GM18909 (cell line): ENCODE measurements at regions not wholly inside any gene's neighbourhood (a gene's known extent, or its start where the extent isn't known, plus 50 kb on each side); places are given as distances from the start of the nearest gene placed in this dataset.

Source experiments
- ATAC-seq: cut with Tn5 transposase; IDR thresholded peaks from one replicate; pipeline ENCODE4 v1.9.1; 2021; ENCODE audit warnings: mild to moderate bottlenecking; ENCODE audit not compliant: unreplicated experiment, poor library complexity

GRCh38 chr6:43912598-43913371, 142.8 kb downstream of the VEGFA start:
- ATAC-seq: no peak

DNA sequence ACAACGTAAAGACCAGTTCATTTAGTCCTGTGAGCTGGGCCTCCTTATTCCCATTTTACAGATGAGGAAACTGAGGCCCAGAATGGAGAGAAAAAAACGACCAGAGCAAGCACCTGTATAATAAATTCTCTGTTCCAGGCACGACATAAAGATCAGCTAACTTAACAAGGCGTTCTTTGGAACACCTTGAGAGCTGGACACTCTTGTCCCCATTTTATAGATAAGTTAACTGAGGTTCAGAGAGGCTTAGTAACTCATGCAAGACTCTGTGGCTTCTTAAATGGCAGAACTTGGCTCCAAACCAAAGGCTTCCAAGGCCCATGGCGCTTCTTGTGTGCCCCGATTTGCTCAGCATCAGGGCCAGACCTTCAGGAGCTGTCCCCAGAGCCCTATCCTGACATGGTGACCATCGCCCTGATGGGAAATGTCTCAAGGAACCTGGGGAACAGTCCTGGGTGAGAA, 142.1 kb downstream of the VEGFA start:
- ATAC-seq: no peak

DNA sequence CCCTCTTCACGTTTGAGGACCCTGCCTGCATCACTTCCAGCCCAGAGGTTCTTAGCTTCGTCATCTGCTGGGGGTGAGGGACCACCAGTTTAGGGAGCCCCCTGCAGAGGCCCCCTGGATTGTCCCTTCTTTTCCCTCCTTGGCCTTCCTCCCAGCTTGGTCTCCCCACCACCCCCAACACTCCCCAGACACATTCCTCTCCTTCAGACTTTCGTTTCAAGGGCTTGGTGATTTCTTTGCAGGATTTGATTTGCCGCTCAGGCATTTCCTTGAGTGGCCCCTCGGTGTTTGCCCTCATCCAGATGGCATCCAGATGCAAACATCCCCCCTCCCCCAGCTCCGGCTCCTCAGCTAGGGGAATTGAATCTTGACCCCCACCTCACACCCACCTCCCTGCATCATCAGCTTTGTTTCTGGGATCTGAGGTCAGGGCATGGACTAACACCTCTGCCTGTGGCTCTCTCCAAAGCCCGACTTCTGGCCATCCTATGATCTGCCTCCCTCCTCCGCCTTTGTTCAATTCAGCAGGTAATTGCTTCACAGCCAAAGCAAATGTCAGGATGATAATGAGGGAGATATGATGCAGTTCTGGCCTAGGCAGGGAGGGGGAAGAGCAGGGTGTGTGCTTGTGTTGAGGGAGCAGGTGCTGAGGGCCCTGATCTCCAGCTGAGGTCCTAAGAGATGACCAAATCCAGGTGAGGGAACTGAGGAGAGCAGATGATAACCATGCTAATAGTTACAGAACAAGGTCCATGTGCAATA, 141.5 kb downstream of the VEGFA start:
- ATAC-seq: no peak

GRCh38 chr6:43910638-43911353, 140.8 kb downstream of the VEGFA start:
- ATAC-seq: no peak

GRCh38 chr6:43910149-43910637, 140.2 kb downstream of the VEGFA start:
- ATAC-seq: no peak

GRCh38 chr6:43909474-43910148, 139.6 kb downstream of the VEGFA start:
- no peak for ATAC-seq

GRCh38 chr6:43907789-43908472, 137.9 kb downstream of the VEGFA start:
- no peak for ATAC-seq

DNA sequence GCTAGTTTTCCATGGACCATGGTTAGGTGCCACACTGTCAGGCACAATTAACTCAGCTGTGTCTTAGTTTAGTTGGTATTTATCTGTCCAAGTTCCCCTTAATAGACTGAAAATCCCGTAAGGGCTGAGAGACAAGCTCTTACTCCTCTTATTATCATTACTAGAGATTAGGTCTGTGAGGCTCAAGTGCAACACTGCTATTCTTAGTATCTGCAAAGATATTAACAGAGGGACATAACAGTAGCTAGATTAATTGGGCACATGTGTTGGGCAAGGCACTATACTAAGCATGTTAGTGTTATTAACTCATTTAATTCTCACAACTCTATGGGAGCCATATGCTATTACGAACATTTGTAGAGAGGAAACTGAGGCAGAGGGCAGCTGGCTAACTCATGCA, 137.3 kb downstream of the VEGFA start:
- no peak for ATAC-seq

DNA sequence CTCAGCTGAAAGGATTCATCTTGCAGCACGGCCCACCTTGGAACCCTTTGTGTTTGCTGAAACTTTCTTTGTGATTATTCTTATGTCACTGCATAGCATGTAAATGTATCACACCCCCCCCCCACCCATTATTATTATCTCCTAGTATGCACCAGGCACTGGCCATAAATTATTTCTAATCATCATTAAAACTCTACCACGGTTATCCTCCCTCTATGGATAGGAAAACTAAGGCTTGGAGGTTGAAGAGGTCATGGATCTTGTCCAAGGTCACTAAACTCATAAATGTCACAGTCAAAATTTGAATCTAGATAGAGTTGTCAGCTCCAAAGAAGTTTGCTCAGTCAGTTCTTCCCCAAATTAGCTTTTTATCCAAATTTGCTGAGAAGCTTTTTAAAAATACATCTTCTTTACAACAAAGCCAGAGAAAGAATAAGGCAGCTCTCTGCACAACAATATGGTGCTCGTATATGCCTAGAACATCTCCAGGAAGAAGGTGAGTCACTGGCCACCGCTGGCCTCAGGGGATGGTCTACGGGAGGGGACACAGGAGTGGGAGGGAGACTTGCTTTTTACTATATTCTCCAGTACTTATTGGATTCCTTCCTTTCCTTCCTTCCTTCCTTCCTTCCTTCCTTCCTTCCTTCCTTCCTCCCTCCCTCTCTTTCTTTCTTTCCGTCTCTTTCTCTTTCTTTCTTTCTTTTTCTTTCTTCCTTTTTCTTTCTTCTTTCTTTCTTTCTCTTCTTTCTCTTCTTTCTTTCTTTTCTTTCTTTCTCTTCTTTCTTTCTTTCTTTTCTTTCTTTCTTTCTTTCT, 134.5 kb downstream of the VEGFA start:
- ATAC-seq: no peak

GRCh38 chr6:43903739-43904290, 133.8 kb downstream of the VEGFA start:
- ATAC-seq: no peak

DNA sequence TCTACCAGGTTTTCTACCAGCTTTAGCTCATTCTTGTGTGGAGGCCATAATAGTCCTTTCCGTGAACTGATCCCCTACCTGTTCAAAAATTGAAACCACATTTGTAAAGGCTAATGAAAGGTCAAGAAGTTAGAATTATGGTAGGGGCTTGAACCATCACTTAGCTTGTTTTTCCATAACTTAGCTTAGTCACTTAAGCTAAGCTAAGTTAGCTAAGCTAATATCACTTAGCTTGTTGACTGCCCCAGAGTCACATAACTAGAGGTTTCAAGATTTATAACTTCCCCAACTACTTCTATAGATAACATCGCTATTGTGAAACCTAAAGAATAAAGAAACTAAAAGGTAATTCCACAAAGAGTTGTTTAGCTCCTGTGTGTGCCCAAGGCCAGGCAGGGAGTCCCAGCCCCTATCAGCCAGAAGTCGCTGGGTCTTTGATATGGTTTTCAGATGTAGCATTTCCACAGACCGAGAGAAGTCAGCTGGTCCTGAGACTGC, 131.8 kb downstream of the VEGFA start:
- ATAC-seq: no peak

GRCh38 chr6:43900916-43901732, 131.1 kb downstream of the VEGFA start:
- ATAC-seq: no peak

DNA sequence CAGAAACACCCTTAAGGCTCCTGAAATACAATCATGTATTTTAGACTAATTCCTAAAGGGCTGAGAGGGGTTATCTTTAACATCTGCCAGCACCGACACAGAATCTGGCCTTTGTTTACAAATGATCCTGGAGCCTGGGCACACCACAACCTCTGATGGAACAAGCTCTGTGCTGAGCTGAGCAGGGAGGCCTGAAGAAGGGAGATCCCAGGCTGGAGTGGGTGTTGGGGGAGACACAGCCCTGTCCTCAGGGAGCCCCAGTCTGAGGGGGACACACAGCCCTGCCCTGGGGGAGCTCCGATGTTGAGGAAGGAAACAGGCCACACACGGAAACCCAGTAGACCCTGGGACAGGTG, 130.5 kb downstream of the VEGFA start:
- ATAC-seq: no peak

DNA sequence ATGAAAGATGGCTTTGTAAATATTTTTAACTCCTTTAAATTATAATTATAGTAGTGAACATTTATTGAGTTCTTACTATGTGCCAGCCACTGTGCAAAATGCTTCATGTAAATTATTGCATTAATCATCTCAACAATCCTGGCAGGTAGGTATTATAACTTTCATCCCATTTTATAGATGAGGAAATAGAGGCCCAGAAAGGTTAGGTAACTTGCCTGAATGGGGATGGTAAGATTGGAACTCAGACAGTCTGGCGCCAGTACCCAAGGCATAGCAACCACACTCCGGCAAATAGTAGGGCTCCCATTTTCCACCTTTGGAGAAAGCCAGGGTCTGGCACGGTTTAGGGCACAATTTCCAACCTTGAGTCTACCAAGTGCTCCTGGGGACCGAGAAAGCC, 129.8 kb downstream of the VEGFA start:
- no peak for ATAC-seq

GRCh38 chr6:43898358-43899131, 128.5 kb downstream of the VEGFA start:
- ATAC-seq: no peak

DNA sequence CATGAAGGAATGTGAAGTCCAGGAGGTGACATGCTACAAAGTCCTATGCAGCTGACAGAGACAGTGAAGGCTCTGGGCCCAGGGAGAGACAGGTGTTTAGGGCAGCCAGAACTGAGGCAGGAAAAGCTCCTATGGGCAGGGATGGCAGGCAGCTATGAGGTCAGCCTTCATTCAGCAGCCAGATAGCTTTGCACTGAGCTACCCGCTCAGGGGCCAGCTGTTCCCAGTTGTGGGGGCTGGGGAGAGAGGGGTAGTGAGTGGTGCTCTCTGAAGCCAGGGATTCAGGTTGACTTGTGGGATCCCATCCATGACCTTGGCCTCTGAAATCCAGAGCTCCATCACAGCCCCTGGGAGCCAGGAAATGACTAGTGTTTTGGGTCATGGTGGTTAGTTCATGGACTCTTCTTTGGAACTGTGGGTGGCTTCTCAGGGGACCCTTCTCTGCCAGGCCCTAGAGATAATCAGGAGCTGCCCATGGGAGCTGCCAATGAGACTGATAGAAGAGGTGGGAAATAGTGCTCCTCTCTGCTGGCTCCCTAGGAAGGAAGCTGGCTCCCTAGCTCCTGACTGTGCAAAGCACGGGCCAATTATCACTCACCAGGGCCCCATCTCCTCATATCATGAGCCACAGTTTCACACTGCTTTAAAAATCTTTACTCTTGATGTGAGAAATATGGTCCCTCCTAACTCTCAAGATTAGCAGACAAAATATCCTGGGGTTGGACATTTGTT, 127.7 kb downstream of the VEGFA start:
- no peak for ATAC-seq
